HUDEP-2 (cell line): ENCODE measurements at regions not wholly inside any gene's neighbourhood (a gene's known extent, or its start where the extent isn't known, plus 50 kb on each side); places are given as distances from the start of the nearest gene placed in this dataset.
A peak's percentile ranks its signal among the peaks of the same experiment; 100 is the strongest.
"Not testable (repeated sequence)": the region's sequence is repeated elsewhere in the genome, so short reads cannot be mapped to it uniquely, and the experiment has no call there.

ENCODE experiments used
- DNase-seq, 76 experiments: peaks; one replicate each; lab custom pipeline; 2025; ENCODE audit not compliant: unreplicated experiment in 76 of 76; lab: John Stamatoyannopoulos, UW

DNA sequence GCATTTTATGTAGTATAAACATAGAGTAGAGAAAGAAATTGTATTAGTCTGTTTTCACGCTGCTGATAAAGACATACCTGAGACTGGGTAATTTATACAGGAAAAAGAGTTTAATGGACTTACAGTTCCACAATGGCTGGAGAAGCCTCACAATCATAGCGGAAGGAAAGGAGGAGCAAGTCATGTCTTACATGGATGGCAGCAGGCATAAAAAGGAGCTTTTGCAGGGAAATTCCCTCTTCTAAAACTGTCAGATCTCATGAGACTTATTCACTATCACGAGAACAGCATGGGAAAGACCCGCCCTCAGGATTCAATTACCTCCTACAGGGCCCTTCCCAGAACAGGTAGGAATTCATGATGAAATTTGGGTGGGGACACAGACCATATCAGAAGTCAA, 98.1 kb downstream of the ARRDC3 start:
- not testable (repeated sequence) for DNase-seq

DNA sequence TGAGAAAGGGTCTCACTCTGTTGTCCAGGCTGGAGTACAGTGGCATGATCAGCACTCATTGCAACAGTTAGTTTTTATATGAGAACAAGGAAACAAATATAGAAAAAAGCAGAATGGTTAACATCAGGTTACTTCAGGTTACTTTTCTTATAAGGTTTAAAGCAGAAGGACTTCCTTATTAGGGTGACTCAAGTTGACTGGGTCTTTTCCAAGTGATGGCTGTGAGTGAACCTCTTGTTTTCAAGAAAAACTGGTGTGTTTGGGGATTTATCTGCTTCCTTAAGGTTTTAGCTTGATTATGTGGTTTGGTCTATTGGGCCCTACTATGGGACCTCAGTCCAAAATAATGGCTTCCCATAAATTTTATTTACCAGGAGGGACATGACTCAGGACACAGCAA, 99.2 kb downstream of the ARRDC3 start:
- no peak for DNase-seq

DNA sequence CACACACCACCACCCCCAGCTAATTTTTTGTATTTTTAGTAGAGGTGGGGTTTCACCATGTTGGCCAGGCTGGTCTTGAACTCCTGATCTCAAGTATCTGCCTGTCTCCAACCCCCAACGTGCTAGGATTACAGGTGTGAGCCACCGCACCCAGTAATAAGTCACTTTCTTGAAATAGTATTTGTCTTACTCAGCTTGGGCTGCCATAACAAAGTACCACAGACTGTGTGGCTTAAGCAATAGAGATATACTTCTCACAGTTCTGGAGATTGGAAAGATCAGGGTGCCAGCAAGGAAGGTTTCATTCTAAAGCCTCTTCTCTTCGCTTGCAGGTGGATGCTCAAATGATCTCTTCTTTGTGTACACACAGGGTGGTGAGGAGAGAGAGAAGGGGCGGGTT, 99.8 kb downstream of the ARRDC3 start:
- DNase-seq, result no peak

DNA sequence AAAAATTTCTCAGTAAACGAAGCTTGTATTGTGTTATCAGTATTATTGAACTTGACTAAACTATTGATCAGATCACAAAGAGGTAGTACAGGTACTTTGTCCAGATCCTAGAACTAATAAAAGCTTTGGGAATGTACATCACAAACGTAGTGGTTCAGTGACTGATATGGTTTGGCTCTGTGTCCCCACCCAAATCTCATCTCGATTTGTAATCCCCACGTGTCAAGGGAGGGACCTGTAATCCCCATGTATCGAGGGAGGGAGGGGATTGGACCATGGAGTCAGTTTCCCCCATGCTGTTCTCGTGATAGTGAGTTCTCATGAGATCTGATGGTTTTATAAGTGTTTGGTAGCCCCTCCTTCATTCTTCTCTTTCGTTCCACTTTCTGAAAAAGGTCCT, 100.9 kb downstream of the ARRDC3 start:
- DNase-seq, result no peak

DNA sequence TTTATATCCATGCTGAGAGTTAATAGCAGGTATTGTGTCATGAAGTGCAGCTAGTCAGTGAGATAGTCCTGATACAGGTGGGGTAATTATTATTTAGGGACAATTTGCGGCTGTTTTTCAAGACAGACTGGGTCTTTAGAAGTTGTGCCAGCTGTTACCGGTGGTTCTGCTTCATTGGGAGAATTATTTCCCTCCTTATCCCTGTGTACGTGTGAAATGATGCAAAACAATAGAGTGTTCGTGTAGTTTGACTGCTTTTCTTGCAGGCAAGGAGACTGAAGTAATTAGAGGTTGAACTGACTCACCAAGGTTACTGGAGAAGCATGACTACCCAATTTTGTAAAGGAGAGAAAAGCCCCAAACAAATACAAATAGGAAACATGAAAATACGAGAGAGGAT, 101.7 kb downstream of the ARRDC3 start:
- no peak for DNase-seq

DNA sequence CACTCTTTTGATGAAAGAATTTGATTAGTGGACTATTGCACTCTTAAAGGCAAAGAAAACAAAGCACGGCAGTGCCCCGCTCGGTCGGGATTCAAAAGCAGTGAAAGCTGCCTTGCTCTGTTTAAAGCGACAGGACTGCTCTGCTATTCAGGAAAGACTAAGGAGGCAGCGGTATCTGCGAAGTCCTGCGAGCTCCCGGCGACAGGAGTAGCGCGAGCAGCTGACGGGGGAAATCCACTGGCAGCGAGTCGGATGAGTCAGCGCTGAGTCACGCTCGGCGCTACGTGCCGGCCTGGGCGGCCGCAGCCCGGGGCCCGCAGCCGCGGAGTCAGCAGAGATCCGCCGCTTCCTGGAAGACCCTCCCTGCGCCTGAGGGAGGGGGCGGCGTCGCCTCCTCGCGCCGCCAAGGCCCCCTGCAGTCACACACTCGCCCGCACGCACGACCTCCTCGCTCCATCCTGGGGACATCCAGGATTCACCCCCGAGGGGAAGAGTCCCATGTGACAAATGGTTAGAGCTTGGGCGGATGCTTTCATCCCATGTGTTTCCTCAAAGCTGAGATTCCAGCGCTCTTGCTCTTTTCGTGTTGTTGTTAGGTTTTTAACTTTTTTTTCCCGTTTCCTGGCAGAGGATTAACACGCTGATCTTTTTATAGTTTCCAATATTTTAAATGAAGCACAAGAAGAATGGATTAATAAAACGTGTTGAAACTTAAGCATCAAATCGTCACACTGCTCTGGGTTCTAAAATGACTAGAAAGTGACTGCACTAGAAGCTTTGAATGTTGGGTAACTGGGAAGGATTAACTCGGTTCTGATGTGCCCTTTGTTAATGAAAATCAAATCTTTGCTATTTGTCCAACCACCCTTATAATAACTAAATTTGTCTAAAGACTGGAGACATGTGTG, 102.5 kb downstream of the ARRDC3 start:
- DNase-seq, result peak in 74 of 76 experiments; percentile 1 to 77 (median 50)

DNA sequence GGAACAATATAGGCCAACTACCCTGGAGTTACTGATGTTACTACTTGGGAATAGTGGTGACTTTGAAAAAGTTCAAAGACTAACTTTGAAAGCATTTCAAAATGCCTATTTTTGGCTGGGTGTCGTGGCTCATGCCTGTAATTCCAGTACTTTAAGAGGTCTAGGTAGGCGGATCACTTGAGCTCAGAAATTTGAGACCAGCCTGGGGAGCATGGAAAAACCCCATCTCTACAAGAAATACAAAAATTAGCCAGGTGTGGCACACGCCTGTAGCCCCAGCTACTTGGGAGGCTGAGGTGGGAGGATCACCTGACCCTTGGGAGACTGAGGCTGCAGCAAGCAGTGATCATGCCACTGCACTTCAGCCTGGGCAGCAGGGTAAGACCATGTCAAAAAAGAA, 105.3 kb downstream of the ARRDC3 start:
- DNase-seq, result no peak

DNA sequence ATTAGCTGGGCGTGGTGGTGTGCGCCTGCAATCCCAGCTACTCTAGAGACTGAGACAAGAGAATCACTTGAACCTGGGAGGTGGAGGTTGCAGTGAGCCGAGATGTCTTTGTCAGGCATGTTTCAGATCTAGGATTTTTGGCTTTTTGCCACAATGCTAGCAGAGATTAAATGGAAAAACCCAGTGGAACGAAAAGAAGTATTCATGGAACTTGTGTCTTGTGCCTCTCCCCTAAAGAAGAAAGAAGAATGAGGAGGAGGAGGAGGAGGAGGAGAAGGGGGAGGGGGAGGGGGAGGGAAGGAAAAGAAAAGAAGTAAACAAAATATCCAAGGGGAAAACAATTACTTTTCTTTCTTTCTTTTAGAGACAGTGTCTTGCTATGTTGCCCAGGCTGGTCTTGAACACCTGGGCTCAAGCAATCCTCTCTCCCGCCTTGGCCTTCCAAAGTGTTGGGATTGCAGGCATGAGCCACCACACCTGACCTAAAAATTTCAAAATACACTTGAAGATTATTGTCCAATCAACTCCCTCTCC, 106.0 kb downstream of the ARRDC3 start:
- no peak for DNase-seq

DNA sequence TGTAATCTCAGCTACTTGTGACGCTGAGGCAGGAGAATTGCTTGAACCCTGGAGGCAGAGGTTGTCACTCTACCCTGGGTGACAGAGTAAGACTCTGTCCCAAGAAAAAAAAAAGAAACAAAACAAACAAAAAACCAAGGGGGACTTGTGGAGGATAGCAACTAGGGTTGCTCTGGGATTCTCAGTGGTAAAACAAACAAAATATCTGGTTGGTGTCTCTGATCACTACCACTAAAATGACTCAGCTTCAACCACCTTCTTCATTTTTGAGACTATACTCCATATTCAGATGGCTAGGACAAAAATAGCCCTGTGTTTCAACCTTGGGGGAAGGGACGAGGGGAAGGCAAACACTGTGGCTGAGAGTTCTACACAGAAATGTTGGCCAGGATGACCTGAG, 110.3 kb downstream of the ARRDC3 start:
- no peak for DNase-seq

DNA sequence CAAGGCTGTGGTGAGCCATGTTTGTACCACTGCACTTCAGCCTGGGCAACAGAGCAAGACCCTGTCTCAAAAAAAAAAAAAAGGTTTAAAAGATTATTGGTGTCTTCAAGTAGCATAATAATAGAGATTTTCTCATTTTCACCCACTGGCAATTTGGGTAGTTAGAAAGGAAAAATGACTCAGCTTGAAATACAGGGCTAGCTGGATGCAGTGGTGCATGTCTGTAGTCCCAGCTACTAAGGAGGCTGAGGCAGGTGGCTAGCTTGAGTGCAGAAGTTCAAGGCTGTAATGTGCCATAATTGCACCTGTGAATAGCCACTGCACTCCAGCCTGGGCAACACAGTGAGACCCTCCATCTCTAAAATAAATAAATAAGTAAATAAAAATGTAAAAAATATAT, 111.1 kb downstream of the ARRDC3 start:
- no peak for DNase-seq

DNA sequence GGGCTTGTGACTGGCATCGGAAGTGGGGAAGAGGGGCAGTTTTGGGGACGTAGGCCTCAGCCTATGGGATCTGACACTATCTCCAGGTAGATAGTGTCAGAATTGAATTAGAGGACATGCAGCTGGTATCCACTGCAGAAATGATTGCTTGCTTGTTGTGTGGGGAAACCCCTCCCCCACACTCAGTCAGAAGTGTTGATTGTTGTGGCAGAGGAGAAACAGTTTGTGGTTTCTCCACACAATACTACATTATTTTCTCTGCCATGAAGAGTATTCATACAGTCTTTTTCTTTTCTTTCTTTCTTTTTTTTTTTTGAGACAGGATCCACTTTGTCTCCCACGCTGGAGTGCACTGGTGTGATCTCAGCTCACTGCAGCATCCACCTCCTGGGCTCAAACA, 113.9 kb downstream of the ARRDC3 start:
- DNase-seq, result no peak

DNA sequence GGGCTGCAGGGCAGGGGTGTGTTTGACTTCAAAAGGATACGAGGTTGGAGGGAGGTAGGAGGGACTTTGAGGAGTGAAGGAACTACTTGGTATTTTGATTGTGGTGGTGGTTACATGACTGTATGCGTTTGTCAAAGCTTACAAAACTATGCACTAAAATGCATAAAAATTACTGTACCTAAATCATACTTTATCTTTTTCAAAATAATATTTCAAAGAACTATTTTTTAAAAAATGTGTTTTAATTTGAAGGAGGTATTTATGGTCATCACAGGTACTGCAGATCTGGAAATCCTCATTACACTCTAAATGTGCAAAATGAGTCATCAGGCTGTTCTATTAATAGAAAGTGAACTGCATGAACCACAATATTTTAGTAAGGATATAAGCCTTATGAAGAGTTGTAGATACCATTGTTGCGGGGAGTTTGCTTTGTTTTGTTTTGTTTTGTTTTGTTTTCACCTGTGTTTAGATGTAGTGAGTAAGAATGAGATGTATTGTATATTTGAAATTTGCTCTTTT, 116.9 kb downstream of the ARRDC3 start:
- DNase-seq, result no peak

DNA sequence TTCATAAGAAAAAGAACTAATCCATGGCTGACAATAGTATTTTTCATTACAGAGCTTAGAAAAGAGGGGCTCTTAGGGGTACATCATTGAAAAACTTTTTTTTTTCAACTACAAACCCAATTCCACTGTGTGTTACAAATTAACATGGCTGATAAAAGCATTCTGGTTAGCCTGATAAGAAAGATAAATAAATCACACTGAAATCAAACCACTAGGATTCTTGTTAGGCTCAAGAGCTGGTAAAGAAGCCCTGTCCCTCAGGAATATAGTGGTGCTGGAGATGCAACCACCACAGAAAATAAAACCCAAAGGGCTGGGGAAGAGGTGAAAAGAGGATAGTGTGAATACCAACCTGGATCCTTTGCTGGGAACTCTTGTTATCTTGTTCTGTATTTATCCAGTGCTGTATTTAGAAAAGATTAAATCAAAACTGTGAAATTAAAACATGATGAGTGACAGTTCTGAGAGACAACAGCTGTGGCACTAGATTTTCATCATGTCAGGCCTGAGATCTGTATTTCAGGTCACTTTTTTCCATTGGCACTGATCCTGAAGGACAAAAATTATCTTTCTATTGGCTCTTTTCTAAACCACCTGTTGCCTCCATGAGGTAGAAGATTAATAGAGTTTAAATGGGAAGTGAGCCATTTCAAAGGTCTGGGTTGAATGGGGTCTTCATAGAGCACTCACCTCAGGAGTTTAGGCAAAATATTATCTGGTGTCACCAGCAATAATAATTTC, 118.6 kb downstream of the ARRDC3 start:
- DNase-seq, result no peak

DNA sequence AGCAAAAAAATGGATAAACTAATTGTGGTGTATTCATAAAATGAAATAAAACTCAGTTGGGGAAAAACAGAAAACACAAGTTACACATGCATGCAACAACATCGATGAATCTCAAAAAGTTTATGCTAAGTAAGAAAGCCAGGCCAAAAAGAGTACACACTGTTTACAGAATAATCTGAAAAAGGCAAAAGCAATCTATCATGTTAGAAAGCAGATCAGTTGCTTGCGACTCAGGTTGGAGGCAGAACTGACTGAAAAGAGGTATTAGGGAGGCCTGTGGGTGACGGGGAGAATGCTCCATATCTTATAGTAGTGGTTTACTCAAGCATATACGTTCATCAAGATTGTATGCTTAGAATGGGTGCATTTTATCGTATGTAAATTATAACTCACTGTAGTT, 119.2 kb downstream of the ARRDC3 start:
- no peak for DNase-seq

DNA sequence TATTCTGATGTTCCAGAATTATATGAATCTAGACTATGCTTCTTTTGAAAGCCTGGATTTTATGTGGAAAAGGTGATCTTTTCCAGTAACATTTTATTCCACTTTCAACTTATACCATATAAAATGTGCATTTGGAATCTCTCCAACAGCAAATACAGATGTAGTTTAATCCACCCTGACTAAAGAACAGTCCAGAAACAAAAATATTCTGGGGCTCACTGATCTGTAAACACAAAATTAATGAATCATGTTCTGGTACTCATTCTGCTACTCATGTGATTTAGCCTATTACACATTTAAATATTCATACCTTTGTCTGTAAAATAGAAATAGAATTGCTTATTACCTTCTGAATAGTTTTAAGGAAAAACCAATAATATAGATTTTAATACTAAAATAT, 125.8 kb downstream of the ARRDC3 start:
- no peak for DNase-seq

DNA sequence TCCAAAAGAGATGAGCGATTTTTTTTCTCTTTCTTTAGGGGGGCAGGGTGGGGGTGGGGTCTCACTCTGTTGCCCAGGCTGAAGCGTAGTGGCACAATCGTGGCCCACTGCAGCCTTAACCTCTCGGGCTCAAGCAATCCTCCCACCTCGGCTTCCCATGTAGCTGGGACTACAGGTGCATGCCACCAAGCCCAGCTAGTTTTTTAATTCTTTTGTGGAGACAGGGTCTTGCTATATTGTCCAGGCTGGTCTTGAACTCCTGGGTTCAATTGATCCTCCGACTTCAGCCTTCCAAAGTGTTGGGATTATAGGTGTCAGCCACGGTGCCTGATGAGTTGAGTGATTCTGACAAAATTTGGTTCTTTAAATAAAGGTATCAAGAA, 127.0 kb downstream of the ARRDC3 start:
- DNase-seq, result no peak

DNA sequence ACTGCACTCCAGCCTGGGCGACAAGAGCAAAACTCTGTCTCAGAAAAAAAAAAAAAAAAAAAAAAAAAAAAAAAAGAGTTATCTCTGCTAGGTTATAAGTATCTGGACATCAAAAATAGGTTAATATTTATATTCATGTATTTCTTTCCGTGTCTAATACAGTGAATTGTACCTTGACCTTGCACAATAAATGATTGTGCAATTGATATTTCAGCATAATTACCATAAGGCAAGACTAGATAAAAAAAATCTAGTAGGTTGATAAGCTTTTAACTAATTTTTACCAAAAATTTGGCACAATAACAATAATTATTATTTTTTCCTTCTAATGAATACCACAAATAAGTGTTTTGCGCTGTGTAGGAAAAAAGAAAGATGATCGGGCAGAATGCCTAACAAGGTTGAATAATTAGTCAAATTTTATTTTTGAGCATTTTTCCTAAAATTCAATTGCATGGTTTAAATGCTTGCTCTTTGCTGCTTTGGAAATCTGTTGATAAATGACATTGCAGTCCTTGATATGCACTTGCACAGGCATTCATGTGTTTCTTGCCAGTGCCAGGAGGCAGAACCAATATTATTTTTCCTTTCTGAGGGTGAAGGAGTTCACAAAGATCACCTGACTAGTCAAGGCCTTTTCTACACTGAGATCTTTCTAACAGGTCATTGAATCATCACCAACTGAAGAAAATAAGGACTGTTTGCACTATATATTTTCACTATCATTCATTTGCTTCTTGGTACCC, 127.5 kb downstream of the ARRDC3 start:
- no peak for DNase-seq

DNA sequence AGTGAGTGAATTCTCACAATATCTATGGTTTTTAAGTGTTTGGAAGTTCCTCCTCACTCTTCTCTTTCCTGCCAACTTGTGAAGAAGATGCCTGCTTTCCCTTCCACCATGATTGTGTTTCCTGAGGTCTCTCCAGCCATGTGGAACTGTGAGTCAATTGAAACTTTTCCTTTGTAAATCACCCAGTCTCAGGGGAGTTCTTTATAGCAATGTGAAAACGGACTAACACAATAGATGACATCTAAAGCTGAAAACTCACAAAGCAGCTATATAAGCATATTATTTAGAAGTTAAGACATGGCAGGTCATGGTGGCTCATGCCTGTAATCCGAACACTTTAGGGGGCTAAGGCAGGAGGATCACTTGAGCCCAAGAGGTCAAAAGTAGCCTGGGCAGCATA, 130.2 kb downstream of the ARRDC3 start:
- DNase-seq, result no peak

DNA sequence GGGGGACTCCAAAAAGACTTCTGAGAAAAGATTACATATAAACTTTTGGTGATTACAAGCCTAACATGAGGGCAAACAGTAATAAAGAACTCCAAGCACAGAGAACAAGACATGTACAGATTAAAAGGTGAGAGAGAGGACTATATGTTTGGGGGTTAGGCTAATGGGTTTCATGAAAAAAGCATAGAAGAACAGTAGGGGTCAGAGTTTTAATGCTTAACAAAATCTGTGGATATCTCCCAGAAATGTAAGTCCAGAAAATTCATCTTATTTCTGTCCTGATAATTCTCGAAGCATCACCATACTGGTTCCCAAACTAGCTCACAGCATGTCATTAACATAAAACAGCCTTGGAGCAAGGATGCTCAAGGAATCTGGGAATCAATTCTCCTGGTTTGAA, 137.2 kb downstream of the ARRDC3 start:
- DNase-seq, result no peak

DNA sequence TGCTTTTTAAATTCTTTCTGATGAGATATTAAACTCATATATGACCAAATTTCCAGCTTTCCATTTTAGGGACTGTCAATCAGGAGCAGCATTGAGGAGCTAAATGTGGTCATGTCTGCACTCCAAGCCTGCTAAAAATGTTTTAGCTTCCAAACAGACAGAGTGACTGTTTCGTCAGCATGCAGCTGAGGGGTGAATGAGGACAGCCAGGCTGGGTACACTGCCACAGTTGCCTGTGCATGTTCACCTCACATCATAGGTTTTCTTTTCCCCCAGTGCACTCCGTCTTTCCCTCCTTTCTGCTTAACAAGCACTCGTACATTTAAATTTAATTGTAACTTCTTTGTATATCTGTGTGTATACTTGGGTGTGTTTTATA, 138.1 kb downstream of the ARRDC3 start:
- no peak for DNase-seq
